ENCODE measurements at regions not wholly inside any gene's neighbourhood (a gene's known extent, or its start where the extent isn't known, plus 50 kb on each side); places are given as distances from the start of the nearest gene placed in this dataset.
"Not testable (repeated sequence)": the region's sequence is repeated elsewhere in the genome, so short reads cannot be mapped to it uniquely, and the experiment has no call there.

GRCh38 chr16:59351305-59351903 is 617.3 kb upstream of the GOT2 start:
- no peak for ATAC-seq
- H3K36me3 Mint-ChIP-seq (ENCODE audit: low read depth), result no peaks in the 10 kb centered on the region

DNA sequence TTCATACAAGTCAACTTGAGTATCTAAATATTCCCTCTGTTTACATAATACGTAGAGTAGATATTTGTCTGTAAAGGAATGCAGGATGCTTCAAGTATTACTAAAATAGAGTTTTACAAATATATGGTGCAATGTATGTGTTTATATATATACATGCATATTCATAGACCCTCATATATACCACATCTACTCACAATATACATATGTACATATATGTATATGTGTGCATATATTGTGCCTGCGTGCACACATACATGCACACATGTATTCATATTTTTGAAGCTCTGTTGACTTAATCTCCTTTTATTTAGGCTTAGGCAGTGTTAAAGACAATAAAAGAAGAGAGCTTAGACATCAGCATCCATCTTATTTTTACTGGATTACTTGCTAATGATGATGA is 616.6 kb upstream of the GOT2 start:
- no peak for ATAC-seq
- no peak for DNase-seq
- no peaks in the 10 kb centered on the region for H3K9me3 ChIP-seq (ENCODE audit: control insufficient read depth, low read length, poor library complexity, severe bottlenecking)
- Mint-ChIP-seq H3K36me3 (ENCODE audit: low read depth) (no peaks in the 10 kb centered on the region), H3K27me3 (no peaks in the 10 kb centered on the region), H3K4me1 (no peaks in the 10 kb centered on the region), H3K4me3 (no peak overlapping the region), H3K27ac (no peak overlapping the region)

More at GRCh38 chr16:59351305-59351903, 617.3 kb upstream of the GOT2 start:
- no peaks in the 10 kb centered on the region for H3K4me1 Mint-ChIP-seq
- no peak overlapping the region for H3K27ac Mint-ChIP-seq
- no peaks in the 10 kb centered on the region for H3K9me3 ChIP-seq (ENCODE audit: control insufficient read depth, low read length, poor library complexity, severe bottlenecking)
- H3K27me3 Mint-ChIP-seq, result no peaks in the 10 kb centered on the region
- H3K4me3 Mint-ChIP-seq, result no peak overlapping the region
- DNase-seq, result no peak

DNA sequence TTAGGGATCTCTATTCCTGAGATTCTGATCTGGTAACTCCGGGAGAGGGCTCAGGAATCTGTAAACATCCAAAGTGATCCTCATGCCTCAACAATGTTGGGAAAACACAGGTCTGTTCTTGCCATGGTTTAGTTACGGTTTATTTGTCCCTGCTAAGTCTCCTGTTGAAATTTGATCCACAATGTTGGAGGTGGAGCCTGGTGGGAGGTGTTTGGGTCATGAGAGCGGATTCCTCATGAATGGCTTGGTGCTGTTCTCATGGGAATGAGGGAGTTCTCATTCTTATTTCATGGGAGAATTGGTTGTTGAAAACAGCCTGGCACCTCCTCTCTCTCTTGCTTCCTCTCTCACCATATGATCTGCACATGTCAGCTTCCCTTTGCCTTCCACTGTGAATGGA is 608.6 kb upstream of the GOT2 start:
- no peaks in the 10 kb centered on the region for H3K9me3 ChIP-seq (ENCODE audit: control insufficient read depth, low read length, poor library complexity, severe bottlenecking)
- DNase-seq (no peak), ATAC-seq (no peak)
- Mint-ChIP-seq H3K36me3 (ENCODE audit: low read depth) (no peaks in the 10 kb centered on the region), H3K4me3 (no peak overlapping the region), H3K27ac (no peak overlapping the region), H3K4me1 (no peaks in the 10 kb centered on the region), H3K27me3 (no peaks in the 10 kb centered on the region)

GRCh38 chr16:59341368-59341767 is 607.3 kb upstream of the GOT2 start:
- Mint-ChIP-seq H3K36me3 (ENCODE audit: low read depth) (no peaks in the 10 kb centered on the region), H3K27ac (no peak overlapping the region), H3K4me1 (no peaks in the 10 kb centered on the region), H3K4me3 (no peak overlapping the region), H3K27me3 (no peaks in the 10 kb centered on the region)
- no peak for DNase-seq
- no peak for ATAC-seq
- H3K9me3 ChIP-seq (ENCODE audit: control insufficient read depth, low read length, poor library complexity, severe bottlenecking), result no peaks in the 10 kb centered on the region

GRCh38 chr16:59339871-59340270 is 605.8 kb upstream of the GOT2 start:
- DNase-seq (no peak), ATAC-seq (no peak)
- no peaks in the 10 kb centered on the region for H3K4me1 Mint-ChIP-seq
- H3K36me3 Mint-ChIP-seq (ENCODE audit: low read depth), result no peaks in the 10 kb centered on the region
- no peaks in the 10 kb centered on the region for H3K9me3 ChIP-seq (ENCODE audit: control insufficient read depth, low read length, poor library complexity, severe bottlenecking)
- no peak overlapping the region for H3K27ac Mint-ChIP-seq
- H3K27me3 Mint-ChIP-seq, result no peaks in the 10 kb centered on the region
- H3K4me3 Mint-ChIP-seq, result no peak overlapping the region

DNA sequence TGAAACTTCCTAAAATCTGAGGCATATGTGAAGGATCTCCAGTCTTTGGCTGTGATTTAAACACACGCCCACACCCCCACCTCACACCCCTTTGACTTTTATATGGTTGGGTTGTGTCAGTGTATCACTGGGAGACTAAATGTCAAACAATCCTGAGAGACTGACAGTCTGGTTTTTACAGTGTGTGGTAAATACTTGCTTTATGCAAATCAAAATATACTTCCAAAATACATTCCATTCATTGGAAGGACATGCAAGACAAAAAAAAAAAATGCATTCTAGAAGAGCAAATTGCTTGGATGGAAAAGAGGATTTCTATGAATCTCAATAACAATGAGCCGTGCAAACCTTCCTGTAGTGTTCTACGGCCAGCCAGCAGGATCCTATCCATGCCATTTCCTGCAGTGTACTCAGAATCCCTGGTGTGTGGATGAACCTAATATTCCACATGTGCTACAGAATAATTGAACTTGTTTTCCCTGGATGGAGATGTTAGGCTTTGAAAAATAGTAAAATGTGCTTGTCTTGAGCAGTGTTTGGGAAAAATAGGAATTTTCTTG is 602.1 kb upstream of the GOT2 start:
- no peak overlapping the region for H3K4me3 Mint-ChIP-seq
- no peaks in the 10 kb centered on the region for H3K4me1 Mint-ChIP-seq
- no peak overlapping the region for H3K27ac Mint-ChIP-seq
- ATAC-seq (no peak), DNase-seq (no peak)
- H3K36me3 Mint-ChIP-seq (ENCODE audit: low read depth), result no peaks in the 10 kb centered on the region
- no peaks in the 10 kb centered on the region for H3K9me3 ChIP-seq (ENCODE audit: control insufficient read depth, low read length, poor library complexity, severe bottlenecking)
- H3K27me3 Mint-ChIP-seq, result no peaks in the 10 kb centered on the region

GRCh38 chr16:59331708-59332107 is 597.6 kb upstream of the GOT2 start:
- not testable (repeated sequence) for DNase-seq; H3K9me3 ChIP-seq (ENCODE audit: control insufficient read depth, low read length, poor library complexity, severe bottlenecking); H3K27me3 Mint-ChIP-seq; H3K27ac Mint-ChIP-seq; H3K36me3 Mint-ChIP-seq (ENCODE audit: low read depth); H3K4me1 Mint-ChIP-seq; H3K4me3 Mint-ChIP-seq; ATAC-seq

GRCh38 chr16:59330019-59330670 is 596.0 kb upstream of the GOT2 start:
- Mint-ChIP-seq H3K27ac (no peak overlapping the region), H3K4me3 (no peak overlapping the region), H3K4me1 (no peaks in the 10 kb centered on the region), H3K36me3 (ENCODE audit: low read depth) (no peaks in the 10 kb centered on the region), H3K27me3 (no peaks in the 10 kb centered on the region)
- ATAC-seq (no peak), DNase-seq (no peak)
- no peaks in the 10 kb centered on the region for H3K9me3 ChIP-seq (ENCODE audit: control insufficient read depth, low read length, poor library complexity, severe bottlenecking)

- Mint-ChIP-seq H3K4me1 (no peaks in the 10 kb centered on the region), H3K27ac (no peak overlapping the region), H3K36me3 (ENCODE audit: low read depth) (no peaks in the 10 kb centered on the region), H3K4me3 (no peak overlapping the region), H3K27me3 (no peaks in the 10 kb centered on the region)
- ATAC-seq, result no peak
- no peaks in the 10 kb centered on the region for H3K9me3 ChIP-seq (ENCODE audit: control insufficient read depth, low read length, poor library complexity, severe bottlenecking)
- no peak for DNase-seq
Measured at GRCh38 chr16:59328961-59329360, 594.8 kb upstream of the GOT2 start.

DNA sequence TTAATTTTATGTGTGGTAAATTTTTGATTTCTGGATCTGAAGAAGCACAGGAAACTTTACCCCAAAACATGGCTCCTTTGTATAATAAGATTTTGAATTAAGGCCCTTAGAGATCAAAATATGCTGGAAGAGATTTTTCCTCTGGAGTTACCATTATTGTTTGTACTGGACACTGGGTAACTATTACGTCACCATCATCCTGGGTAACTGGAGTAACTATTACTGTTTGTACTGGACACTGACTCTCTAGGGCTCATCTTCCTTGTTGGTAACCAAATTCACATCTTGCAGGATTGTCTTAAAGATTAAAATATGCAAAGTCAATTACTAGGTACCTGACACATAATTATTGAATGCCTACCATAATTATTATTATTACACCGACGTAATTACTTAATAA is 593.8 kb upstream of the GOT2 start:
- Mint-ChIP-seq H3K36me3 (ENCODE audit: low read depth) (no peaks in the 10 kb centered on the region), H3K4me3 (no peak overlapping the region)

GRCh38 chr16:59326955-59327354 is 592.8 kb upstream of the GOT2 start:
- H3K27me3 Mint-ChIP-seq, result no peaks in the 10 kb centered on the region
- DNase-seq (no peak), ATAC-seq (no peak)
- no peaks in the 10 kb centered on the region for H3K9me3 ChIP-seq (ENCODE audit: control insufficient read depth, low read length, poor library complexity, severe bottlenecking)
- H3K27ac Mint-ChIP-seq, result no peak overlapping the region
- no peaks in the 10 kb centered on the region for H3K36me3 Mint-ChIP-seq (ENCODE audit: low read depth)
- H3K4me1 Mint-ChIP-seq, result no peaks in the 10 kb centered on the region
- no peak overlapping the region for H3K4me3 Mint-ChIP-seq

More for the DNA sequence above, 593.8 kb upstream of the GOT2 start:
- no peaks in the 10 kb centered on the region for H3K4me1 Mint-ChIP-seq
- DNase-seq (no peak), ATAC-seq (no peak)
- H3K9me3 ChIP-seq (ENCODE audit: control insufficient read depth, low read length, poor library complexity, severe bottlenecking), result no peaks in the 10 kb centered on the region
- no peaks in the 10 kb centered on the region for H3K27me3 Mint-ChIP-seq
- H3K27ac Mint-ChIP-seq, result no peak overlapping the region

DNA sequence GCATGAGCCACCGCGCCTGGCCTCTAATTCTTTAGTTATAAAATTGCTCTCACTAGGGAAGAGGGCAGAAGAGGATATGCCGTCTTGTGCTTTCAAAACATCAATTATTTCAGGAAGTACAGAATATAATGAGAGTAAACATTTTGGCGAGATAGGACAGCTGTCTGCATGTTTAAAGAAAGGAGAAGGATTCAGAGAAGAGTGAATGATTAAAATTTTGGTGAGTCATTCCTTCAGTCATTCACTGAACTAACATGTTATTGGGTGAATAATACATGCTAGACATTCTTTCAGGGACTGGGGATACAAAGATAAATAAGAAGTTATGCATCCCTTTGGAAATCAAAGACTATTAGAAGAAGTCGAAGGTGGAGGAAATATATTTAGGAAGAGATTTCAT is 590.3 kb upstream of the GOT2 start:
- ATAC-seq, result no peak
- no peak overlapping the region for H3K4me3 Mint-ChIP-seq

GRCh38 chr16:59320657-59321056 is 586.5 kb upstream of the GOT2 start:
- H3K9me3 ChIP-seq (ENCODE audit: control insufficient read depth, low read length, poor library complexity, severe bottlenecking), result no peaks in the 10 kb centered on the region
- DNase-seq, result no peak
- Mint-ChIP-seq H3K4me3 (no peak overlapping the region), H3K4me1 (no peaks in the 10 kb centered on the region), H3K36me3 (ENCODE audit: low read depth) (no peaks in the 10 kb centered on the region), H3K27ac (no peak overlapping the region), H3K27me3 (no peaks in the 10 kb centered on the region)
- no peak for ATAC-seq

More for the DNA sequence above, 590.3 kb upstream of the GOT2 start:
- H3K27me3 Mint-ChIP-seq, result no peaks in the 10 kb centered on the region
- no peak overlapping the region for H3K27ac Mint-ChIP-seq
- H3K36me3 Mint-ChIP-seq (ENCODE audit: low read depth), result no peaks in the 10 kb centered on the region
- no peak for DNase-seq
- no peaks in the 10 kb centered on the region for H3K9me3 ChIP-seq (ENCODE audit: control insufficient read depth, low read length, poor library complexity, severe bottlenecking)
- H3K4me1 Mint-ChIP-seq, result no peaks in the 10 kb centered on the region

DNA sequence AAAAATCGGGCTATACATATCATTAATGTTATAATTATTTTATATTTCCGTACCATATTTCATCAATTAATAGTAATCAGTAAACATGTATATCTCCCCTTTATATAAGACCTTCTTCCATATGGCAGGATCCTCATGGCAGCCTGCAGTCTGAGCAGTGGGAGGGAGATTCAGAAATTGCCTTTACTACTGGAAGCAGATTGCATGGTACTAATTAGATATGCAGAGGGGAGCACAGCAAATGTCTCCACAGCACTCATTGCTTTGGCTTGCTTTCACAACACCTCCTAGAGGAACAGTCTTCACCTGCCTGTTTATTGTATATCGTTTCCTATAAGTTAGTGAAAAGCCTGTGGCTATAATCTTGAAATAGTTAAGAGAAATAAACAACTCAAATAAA is 585.8 kb upstream of the GOT2 start:
- no peak overlapping the region for H3K4me3 Mint-ChIP-seq
- DNase-seq (no peak), ATAC-seq (no peak)
- no peaks in the 10 kb centered on the region for H3K27me3 Mint-ChIP-seq
- no peaks in the 10 kb centered on the region for H3K9me3 ChIP-seq (ENCODE audit: control insufficient read depth, low read length, poor library complexity, severe bottlenecking)
- H3K4me1 Mint-ChIP-seq, result no peaks in the 10 kb centered on the region
- no peak overlapping the region for H3K27ac Mint-ChIP-seq
- H3K36me3 Mint-ChIP-seq (ENCODE audit: low read depth), result no peaks in the 10 kb centered on the region

Data from T-helper 17 cell (primary cell).